ENCODE measurements at regions not wholly inside any gene's neighbourhood (a gene's known extent, or its start where the extent isn't known, plus 50 kb on each side); places are given as distances from the start of the nearest gene placed in this dataset.
A peak's percentile ranks its signal among the peaks of the same experiment; 100 is the strongest.

DNA sequence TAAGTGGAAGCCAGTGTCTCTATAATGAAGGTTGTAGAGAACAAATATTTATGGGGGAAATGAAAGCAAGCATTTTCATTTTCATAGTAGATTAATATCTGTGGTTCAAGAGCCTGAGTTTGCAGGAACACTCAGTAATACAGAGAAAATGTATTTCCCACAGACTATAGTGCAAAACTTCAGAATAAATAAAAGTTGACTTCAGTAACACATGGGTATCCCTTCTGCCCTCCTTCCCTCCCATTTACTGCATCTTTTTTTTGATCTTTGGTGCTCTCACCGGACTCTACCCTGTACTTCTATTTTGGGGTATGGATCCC, 75.3 kb upstream of the AMN1 start:
- DNase-seq (no peak), ATAC-seq (ENCODE audit: insufficient read depth, low read depth) (peak; percentile 44; the same call in 2 of the 3 replicates)
- Histone ChIP-seq H3K36me3 (ENCODE audit: insufficient read depth, low read length) (no peaks in the 10 kb centered on the region), H3K9ac (ENCODE audit: low read depth, low read length) (no peak overlapping the region), H3K4me2 (ENCODE audit: insufficient read depth, low read length) (no peak overlapping the region), H3K4me1 (ENCODE audit: insufficient read depth, low read length) (peaks cover 20% of the 10 kb centered on the region), H3K79me2 (ENCODE audit: insufficient read depth, low read length) (no peaks in the 10 kb centered on the region), H4K20me1 (ENCODE audit: insufficient read depth, low read length) (no peaks in the 10 kb centered on the region), H2AFZ (ENCODE audit: low read depth, low read length) (peak overlapping the region; percentile 45), H3K9me3 (ENCODE audit: insufficient read depth, low read length, severe bottlenecking) (no peaks in the 10 kb centered on the region), H3K27ac (ENCODE audit: low read length) (peak overlapping the region; percentile 57), H3K4me3 (ENCODE audit: low read depth in 1 of 2, low read length in 2 of 2) (no peak overlapping the region), H3K27me3 (ENCODE audit: insufficient read depth, low read length, poor library complexity) (no peaks in the 10 kb centered on the region)
- TF ChIP-seq, protein P1, sequence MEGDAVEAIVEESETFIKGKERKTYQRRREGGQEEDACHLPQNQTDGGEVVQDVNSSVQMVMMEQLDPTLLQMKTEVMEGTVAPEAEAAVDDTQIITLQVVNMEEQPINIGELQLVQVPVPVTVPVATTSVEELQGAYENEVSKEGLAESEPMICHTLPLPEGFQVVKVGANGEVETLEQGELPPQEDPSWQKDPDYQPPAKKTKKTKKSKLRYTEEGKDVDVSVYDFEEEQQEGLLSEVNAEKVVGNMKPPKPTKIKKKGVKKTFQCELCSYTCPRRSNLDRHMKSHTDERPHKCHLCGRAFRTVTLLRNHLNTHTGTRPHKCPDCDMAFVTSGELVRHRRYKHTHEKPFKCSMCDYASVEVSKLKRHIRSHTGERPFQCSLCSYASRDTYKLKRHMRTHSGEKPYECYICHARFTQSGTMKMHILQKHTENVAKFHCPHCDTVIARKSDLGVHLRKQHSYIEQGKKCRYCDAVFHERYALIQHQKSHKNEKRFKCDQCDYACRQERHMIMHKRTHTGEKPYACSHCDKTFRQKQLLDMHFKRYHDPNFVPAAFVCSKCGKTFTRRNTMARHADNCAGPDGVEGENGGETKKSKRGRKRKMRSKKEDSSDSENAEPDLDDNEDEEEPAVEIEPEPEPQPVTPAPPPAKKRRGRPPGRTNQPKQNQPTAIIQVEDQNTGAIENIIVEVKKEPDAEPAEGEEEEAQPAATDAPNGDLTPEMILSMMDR (IDR thresholded peaks at IDR 0.05; ENCODE audit: borderline replicate concordance, extremely low read depth, low read length, poor library complexity, severe bottlenecking), result no peak
- no peak for TF ChIP-seq EZH2 (IDR thresholded peaks at IDR 0.05; ENCODE audit: borderline replicate concordance, low read depth, low read length, severe bottlenecking)

DNA sequence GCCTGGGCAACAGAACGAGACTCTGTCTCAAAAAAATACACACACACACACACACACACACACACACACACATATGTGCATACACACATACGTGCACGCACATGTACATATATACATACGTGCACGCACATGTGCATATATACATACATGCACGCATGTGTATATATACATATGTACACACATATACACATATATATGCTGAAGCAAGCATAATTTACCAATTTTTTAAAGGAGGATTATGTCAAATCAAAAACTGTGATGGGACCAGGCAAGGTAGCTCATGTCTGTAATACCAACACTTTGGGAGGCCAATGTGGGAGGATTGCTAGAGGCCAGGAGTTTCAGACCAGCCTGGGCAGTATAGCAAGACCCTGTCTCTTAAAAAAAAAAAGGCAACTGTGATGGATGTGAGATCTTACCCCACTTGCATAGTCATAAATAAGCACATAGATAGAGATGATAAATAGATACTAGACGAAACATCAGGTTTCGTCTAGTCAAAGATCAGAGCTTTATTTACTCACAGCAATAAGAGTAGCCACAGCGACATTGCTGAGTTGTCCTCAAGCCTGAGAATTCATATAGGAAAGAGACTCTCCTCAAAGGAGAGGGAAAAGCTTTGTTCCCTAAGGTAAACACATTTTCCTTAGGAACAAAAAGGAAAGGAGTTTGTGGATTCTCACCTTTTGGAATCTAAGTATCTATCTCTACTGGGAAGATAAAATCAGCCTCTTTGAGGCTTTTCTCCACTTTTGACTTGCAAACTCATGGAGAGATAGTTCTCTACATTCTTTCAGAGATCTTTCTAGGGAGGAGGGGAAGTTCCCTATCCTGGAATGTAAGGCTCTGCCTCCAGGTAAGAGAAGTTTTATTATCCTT, 74.7 kb upstream of the AMN1 start:
- DNase-seq (no peak), ATAC-seq (ENCODE audit: insufficient read depth, low read depth) (no peak)
- Histone ChIP-seq H3K27me3 (ENCODE audit: insufficient read depth, low read length, poor library complexity) (no peaks in the 10 kb centered on the region), H3K4me2 (ENCODE audit: insufficient read depth, low read length) (no peak overlapping the region), H4K20me1 (ENCODE audit: insufficient read depth, low read length) (no peaks in the 10 kb centered on the region), H3K79me2 (ENCODE audit: insufficient read depth, low read length) (no peaks in the 10 kb centered on the region), H3K36me3 (ENCODE audit: insufficient read depth, low read length) (no peaks in the 10 kb centered on the region), H3K9ac (ENCODE audit: low read depth, low read length) (no peak overlapping the region), H3K4me3 (ENCODE audit: low read depth in 1 of 2, low read length in 2 of 2) (no peak overlapping the region), H3K9me3 (ENCODE audit: insufficient read depth, low read length, severe bottlenecking) (no peaks in the 10 kb centered on the region), H3K27ac (ENCODE audit: low read length) (peak overlapping the region; percentile 57; the same call in 1 of the 2 replicates), H3K4me1 (ENCODE audit: insufficient read depth, low read length) (peaks cover 20% of the 10 kb centered on the region), H2AFZ (ENCODE audit: low read depth, low read length) (peak overlapping the region; percentile 38)
- TF ChIP-seq, protein P1 (IDR thresholded peaks at IDR 0.05; ENCODE audit: borderline replicate concordance, extremely low read depth, low read length, poor library complexity, severe bottlenecking), result no peak
- TF ChIP-seq EZH2 (IDR thresholded peaks at IDR 0.05; ENCODE audit: borderline replicate concordance, low read depth, low read length, severe bottlenecking), result no peak

DNA sequence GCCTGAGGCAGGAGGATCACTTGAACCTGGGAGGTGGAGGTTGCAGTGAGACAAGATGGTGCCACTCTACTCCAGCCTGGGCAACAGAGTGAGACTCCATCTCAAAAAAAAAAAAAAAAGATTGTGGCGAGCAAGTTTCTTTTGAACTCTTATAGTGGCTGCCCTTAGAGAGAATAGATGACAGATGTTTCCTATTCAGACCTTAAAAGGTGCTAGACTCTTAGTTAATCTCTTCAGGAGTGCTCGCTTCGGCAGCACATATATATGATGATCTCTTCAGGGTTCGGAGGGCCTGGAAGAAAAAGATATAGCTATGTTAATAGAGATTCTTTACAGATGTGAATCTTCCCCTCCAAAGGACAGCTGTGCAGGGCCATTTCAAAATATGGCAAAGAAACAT, 73.1 kb upstream of the AMN1 start:
- H3K9ac ChIP-seq (ENCODE audit: low read depth, low read length), result no peak overlapping the region
- H3K27me3 ChIP-seq (ENCODE audit: insufficient read depth, low read length, poor library complexity), result no peaks in the 10 kb centered on the region
- peaks cover 20% of the 10 kb centered on the region for H3K4me1 ChIP-seq (ENCODE audit: insufficient read depth, low read length)
- H3K4me3 ChIP-seq (ENCODE audit: low read depth in 1 of 2, low read length in 2 of 2), result no peak overlapping the region
- no peak overlapping the region for H3K27ac ChIP-seq (ENCODE audit: low read length)
- no peaks in the 10 kb centered on the region for H3K9me3 ChIP-seq (ENCODE audit: insufficient read depth, low read length, severe bottlenecking)
- no peaks in the 10 kb centered on the region for H3K79me2 ChIP-seq (ENCODE audit: insufficient read depth, low read length)
- peak; percentile 49; the same call in 1 of the 3 replicates for ATAC-seq (ENCODE audit: insufficient read depth, low read depth)
- H3K36me3 ChIP-seq (ENCODE audit: insufficient read depth, low read length), result no peaks in the 10 kb centered on the region
- TF ChIP-seq, protein P1 (IDR thresholded peaks at IDR 0.05; ENCODE audit: borderline replicate concordance, extremely low read depth, low read length, poor library complexity, severe bottlenecking), result no peak
- TF ChIP-seq EZH2 (IDR thresholded peaks at IDR 0.05; ENCODE audit: borderline replicate concordance, low read depth, low read length, severe bottlenecking), result no peak
- no peak overlapping the region for H3K4me2 ChIP-seq (ENCODE audit: insufficient read depth, low read length)
- no peak for DNase-seq
- H4K20me1 ChIP-seq (ENCODE audit: insufficient read depth, low read length), result no peaks in the 10 kb centered on the region
- no peak overlapping the region for H2AFZ ChIP-seq (ENCODE audit: low read depth, low read length)

All from DND-41 (cell line).